ENCODE measurements at regions not wholly inside any gene's neighbourhood (a gene's known extent, or its start where the extent isn't known, plus 50 kb on each side); places are given as distances from the start of the nearest gene placed in this dataset.

GRCh38 chr3:71919572-71919971 is 134.6 kb upstream of the PROK2 start:
- H3F3A ChIP-seq (ENCODE audit: insufficient read depth, low read depth): no peaks in the 10 kb centered on the region
- no peak overlapping the region for H2AFZ ChIP-seq
- no peaks in the 10 kb centered on the region for H3K4me1 ChIP-seq (replicated peaks; ENCODE audit: insufficient read depth)
- CTCF ChIA-PET: no interaction called here
- TF ChIP-seq CTCF (conservative IDR thresholded peaks at IDR 0.05) (no peak), EZH2 (IDR thresholded peaks at IDR 0.05; ENCODE audit: low read depth) (no peak)
- BruUV-seq (replicated peaks): no TSS peak
- peaks cover 7% of the 10 kb centered on the region; the same call in 1 of the 2 replicates for H3K27me3 ChIP-seq (ENCODE audit: insufficient read depth, low read depth)
- no peak for DNase-seq
- no peak overlapping the region for H3K27ac ChIP-seq
- no peak overlapping the region for H3K4me2 ChIP-seq
- intact Hi-C loops (cut with micrococcal nuclease; ENCODE audit: unreplicated experiment): no loop called here
- H3K9me3 ChIP-seq (ENCODE audit: insufficient read depth, low read depth): no peaks in the 10 kb centered on the region
- POLR2A ChIA-PET (ENCODE audit: unreplicated experiment): no interaction called here
- H3K79me2 ChIP-seq (ENCODE audit: low read depth): no peaks in the 10 kb centered on the region
- H3K9me2 ChIP-seq (ENCODE audit: insufficient read depth): no peaks in the 10 kb centered on the region
- H3K36me3 ChIP-seq (ENCODE audit: low read depth): no peaks in the 10 kb centered on the region
- H4K20me1 ChIP-seq (ENCODE audit: insufficient read depth): no peaks in the 10 kb centered on the region
- no peak overlapping the region for H3K4me3 ChIP-seq

GRCh38 chr3:71917545-71917944 is 132.6 kb upstream of the PROK2 start:
- H3K9me2 ChIP-seq (ENCODE audit: insufficient read depth): no peaks in the 10 kb centered on the region
- no peaks in the 10 kb centered on the region for H3K36me3 ChIP-seq (ENCODE audit: low read depth)
- H3K9me3 ChIP-seq (ENCODE audit: insufficient read depth, low read depth): no peaks in the 10 kb centered on the region
- CTCF ChIA-PET: no interaction called here
- BruUV-seq (replicated peaks): no TSS peak
- TF ChIP-seq EZH2 (IDR thresholded peaks at IDR 0.05; ENCODE audit: low read depth) (no peak), CTCF (conservative IDR thresholded peaks at IDR 0.05) (no peak)
- no peak overlapping the region for H2AFZ ChIP-seq
- no peaks in the 10 kb centered on the region for H3F3A ChIP-seq (ENCODE audit: insufficient read depth, low read depth)
- POLR2A ChIA-PET (ENCODE audit: unreplicated experiment): no interaction called here
- H3K4me2 ChIP-seq: no peak overlapping the region
- peaks cover 7% of the 10 kb centered on the region; the same call in 1 of the 2 replicates for H3K27me3 ChIP-seq (ENCODE audit: insufficient read depth, low read depth)
- no peak overlapping the region for H3K27ac ChIP-seq
- DNase-seq: no peak
- H4K20me1 ChIP-seq (ENCODE audit: insufficient read depth): no peaks in the 10 kb centered on the region
- intact Hi-C loops (cut with micrococcal nuclease; ENCODE audit: unreplicated experiment): no loop called here
- no peaks in the 10 kb centered on the region for H3K4me1 ChIP-seq (replicated peaks; ENCODE audit: insufficient read depth)
- H3K79me2 ChIP-seq (ENCODE audit: low read depth): no peaks in the 10 kb centered on the region
- no peak overlapping the region for H3K4me3 ChIP-seq

GRCh38 chr3:71916747-71917369 is 131.9 kb upstream of the PROK2 start:
- Histone ChIP-seq H3K4me3 (no peak overlapping the region), H3K36me3 (ENCODE audit: low read depth) (no peaks in the 10 kb centered on the region), H4K20me1 (ENCODE audit: insufficient read depth) (no peaks in the 10 kb centered on the region), H3K79me2 (ENCODE audit: low read depth) (no peaks in the 10 kb centered on the region), H3K4me2 (no peak overlapping the region), H3K27ac (no peak overlapping the region), H3K9me3 (ENCODE audit: insufficient read depth, low read depth) (no peaks in the 10 kb centered on the region), H3K4me1 (replicated peaks; ENCODE audit: insufficient read depth) (no peaks in the 10 kb centered on the region), H3F3A (ENCODE audit: insufficient read depth, low read depth) (no peaks in the 10 kb centered on the region), H3K27me3 (ENCODE audit: insufficient read depth, low read depth) (peaks cover 9% of the 10 kb centered on the region), H3K9me2 (ENCODE audit: insufficient read depth) (no peaks in the 10 kb centered on the region), H2AFZ (no peak overlapping the region)
- intact Hi-C loops (cut with micrococcal nuclease; ENCODE audit: unreplicated experiment): no loop called here
- POLR2A ChIA-PET (ENCODE audit: unreplicated experiment): no interaction called here
- no peak for DNase-seq
- no TSS peak for BruUV-seq (replicated peaks)
- CTCF ChIA-PET: no interaction called here
- no peak for TF ChIP-seq CTCF (conservative IDR thresholded peaks at IDR 0.05)
- TF ChIP-seq EZH2 (IDR thresholded peaks at IDR 0.05; ENCODE audit: low read depth): no peak
